A673 (cell line): ENCODE measurements at regions not wholly inside any gene's neighbourhood (a gene's known extent, or its start where the extent isn't known, plus 50 kb on each side); places are given as distances from the start of the nearest gene placed in this dataset.

Experiments used
- BruUV-seq: library from RNA; stranded (reverse); fragments of 400-500 nt; replicated peaks from 2 replicates; lab custom pipeline; 2021; lab: Mats Ljungman, UMichigan
- CTCF ChIA-PET: fragments of 300-600 bp; sonication (Branson Sonifier 250); formaldehyde crosslinking; loops from one replicate; lab custom pipeline; 2022; ENCODE audit warnings: antibody characterized with exemption; lab: Charles Lee
- POLR2A ChIA-PET: fragments of 300-600 bp; sonication (Branson Sonifier 250); formaldehyde crosslinking; loops from one replicate; lab custom pipeline; 2022; ENCODE audit warnings: antibody characterized with exemption; ENCODE audit not compliant: low non-redundant PET; lab: Charles Lee
- DNase-seq: peaks from one replicate; pipeline ENCODE4 v3.0.0-alpha.2; 2015; ENCODE audit warnings: low spot score
- H3K27ac ChIP-seq: fragments of 200-600 bp; sonication (generic); 2 replicates; pipeline ENCODE4 v1.5.1; 2016; ENCODE audit warnings: mixed run types, low read depth, mild to moderate bottlenecking, mixed read lengths, antibody characterized with exemption, low read length; ENCODE audit not compliant: poor library complexity, severe bottlenecking
- H3K27me3 ChIP-seq: fragments of 200-600 bp; sonication (generic); replicated peaks from 2 replicates; pipeline ENCODE4 v1.6.1; 2017; ENCODE audit warnings: mixed run types, low read depth, mild to moderate bottlenecking, mixed read lengths, antibody characterized with exemption, low read length; ENCODE audit not compliant: insufficient read depth, poor library complexity
- H3K36me3 ChIP-seq: fragments of 200-600 bp; sonication (generic); 2 replicates; pipeline ENCODE4 v1.6.1; 2016; ENCODE audit warnings: mixed run types, mild to moderate bottlenecking, mixed read lengths, antibody characterized with exemption, low read length; ENCODE audit not compliant: insufficient read depth, poor library complexity, severe bottlenecking
- H3K4me1 ChIP-seq: fragments of 200-600 bp; sonication (generic); 2 replicates; pipeline ENCODE4 v1.6.1; 2017; ENCODE audit warnings: mixed run types, mild to moderate bottlenecking, mixed read lengths, antibody characterized with exemption, low read length; ENCODE audit not compliant: insufficient read depth, poor library complexity, severe bottlenecking
- H3K4me3 ChIP-seq: fragments of 200-600 bp; sonication (generic); 2 replicates; pipeline ENCODE4 v1.5.1; 2016; ENCODE audit warnings: low read depth, mixed run types, mild to moderate bottlenecking, mixed read lengths, low read length; ENCODE audit not compliant: poor library complexity, severe bottlenecking
- H3K9me3 ChIP-seq: fragments of 200-600 bp; sonication (generic); 2 replicates; pipeline ENCODE4 v1.6.1; 2016; ENCODE audit warnings: mixed run types, low read depth, mild to moderate bottlenecking, mixed read lengths, antibody characterized with exemption, low read length; ENCODE audit not compliant: poor library complexity, severe bottlenecking
- CTCF ChIP-seq: fragments of 300-800, 200-600 bp; sonication (generic); conservative IDR thresholded peaks from 2 replicates; pipeline ENCODE4 v1.5.1; 2017; ENCODE audit warnings: low read depth, mild to moderate bottlenecking, antibody characterized with exemption, low read length, moderate library complexity, mixed read lengths
- EZH2 ChIP-seq: fragments of 200-600 bp; sonication (generic); IDR thresholded peaks from 2 replicates; pipeline ENCODE4 v1.6.1; 2017; ENCODE audit warnings: borderline replicate concordance, low read depth, mild to moderate bottlenecking, mixed read lengths, antibody characterized with exemption, low read length; ENCODE audit not compliant: poor library complexity, severe bottlenecking
- intact Hi-C: fragments of 100-400 bp; cut with micrococcal nuclease; formaldehyde crosslinking; loops from one replicate; pipeline ENCODE4 v1.10.0; 2022; ENCODE audit not compliant: unreplicated experiment

GRCh38 chr6:168909288-168909687 is 344.4 kb downstream of the THBS2 start:
- H3K4me3 ChIP-seq: no peak overlapping the region
- no peaks in the 10 kb centered on the region for H3K9me3 ChIP-seq
- BruUV-seq: no TSS peak
- intact Hi-C loops: no loop called here
- ChIA-PET POLR2A (no interaction called here), CTCF (no interaction called here)
- TF ChIP-seq EZH2: no peak
- no peak for TF ChIP-seq CTCF
- H3K36me3 ChIP-seq: no peaks in the 10 kb centered on the region
- no peaks in the 10 kb centered on the region for H3K27me3 ChIP-seq
- H3K4me1 ChIP-seq: no peaks in the 10 kb centered on the region
- DNase-seq: no peak
- H3K27ac ChIP-seq: no peak overlapping the region

GRCh38 chr6:168908887-168909286 is 344.8 kb downstream of the THBS2 start:
- ChIA-PET CTCF (no interaction called here), POLR2A (no interaction called here)
- no peak overlapping the region for H3K4me3 ChIP-seq
- no peaks in the 10 kb centered on the region for H3K36me3 ChIP-seq
- H3K27me3 ChIP-seq: no peaks in the 10 kb centered on the region
- intact Hi-C loops: no loop called here
- no peaks in the 10 kb centered on the region for H3K9me3 ChIP-seq
- H3K4me1 ChIP-seq: no peaks in the 10 kb centered on the region
- no TSS peak for BruUV-seq
- DNase-seq: no peak
- TF ChIP-seq EZH2 (no peak), CTCF (no peak)
- H3K27ac ChIP-seq: no peak overlapping the region

- no peaks in the 10 kb centered on the region for H3K36me3 ChIP-seq
- intact Hi-C loops: no loop called here
- no TSS peak for BruUV-seq
- DNase-seq: no peak
- TF ChIP-seq CTCF (no peak), EZH2 (no peak)
- CTCF ChIA-PET: no interaction called here
- no peaks in the 10 kb centered on the region for H3K27me3 ChIP-seq
- no peak overlapping the region for H3K4me3 ChIP-seq
- H3K27ac ChIP-seq: no peak overlapping the region
- H3K4me1 ChIP-seq: no peaks in the 10 kb centered on the region
- POLR2A ChIA-PET: no interaction called here
- H3K9me3 ChIP-seq: no peaks in the 10 kb centered on the region
These were observed 345.5 kb downstream of the THBS2 start for GRCh38 chr6:168908166-168908565.
